ENCODE measurements at regions not wholly inside any gene's neighbourhood (a gene's known extent, or its start where the extent isn't known, plus 50 kb on each side); places are given as distances from the start of the nearest gene placed in this dataset.

DNA sequence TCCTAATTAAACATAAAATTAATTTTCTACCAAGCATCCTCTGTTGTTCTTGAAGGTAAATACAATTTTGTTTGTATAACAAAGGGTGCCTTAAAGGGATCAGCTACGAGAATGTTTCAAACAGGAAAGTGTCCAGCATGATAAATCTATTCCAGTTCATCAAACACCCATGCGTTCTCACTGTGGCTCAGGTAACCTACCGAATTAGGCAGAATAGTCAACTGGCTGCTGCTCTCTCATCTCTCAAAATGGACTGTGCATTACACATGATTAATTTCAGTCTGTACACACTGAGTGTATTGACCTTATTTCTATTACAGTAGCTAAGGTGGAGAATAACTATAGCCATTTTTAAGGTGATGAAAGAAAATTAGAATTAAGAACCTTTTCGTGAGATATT is 127.5 kb upstream of the RMST start:
- H3K27me3 Mint-ChIP-seq (ENCODE audit: low read depth, unreplicated experiment): no peaks in the 10 kb centered on the region
- no peaks in the 10 kb centered on the region for H4K20me1 ChIP-seq (ENCODE audit: insufficient read depth, low read length)
- no peak for FAIRE-seq
- H3K4me3 ChIP-seq (ENCODE audit: insufficient read depth, low read depth, low read length): no peak overlapping the region
- no peak overlapping the region for H3K27ac ChIP-seq (ENCODE audit: low read depth, low read length)
- H3K4me3 Mint-ChIP-seq (ENCODE audit: unreplicated experiment): no peak overlapping the region
- no peaks in the 10 kb centered on the region for H3K36me3 Mint-ChIP-seq (ENCODE audit: low read depth, unreplicated experiment)
- no peaks in the 10 kb centered on the region for H3K79me2 ChIP-seq (ENCODE audit: insufficient read depth, low read length)
- no peak overlapping the region for H2AFZ ChIP-seq (ENCODE audit: low read depth, low read length)
- H3K4me1 ChIP-seq (ENCODE audit: insufficient read depth, low read length): no peaks in the 10 kb centered on the region
- H3K27me3 ChIP-seq (ENCODE audit: insufficient read depth, low read length): no peaks in the 10 kb centered on the region
- no peaks in the 10 kb centered on the region for H3K4me1 Mint-ChIP-seq (ENCODE audit: low read depth, unreplicated experiment)
- H3K9ac ChIP-seq (ENCODE audit: low read length): no peak overlapping the region
- no peak for DNase-seq (ENCODE audit: low read depth)
- no peaks in the 10 kb centered on the region for H3K9me3 Mint-ChIP-seq (ENCODE audit: unreplicated experiment)
- H3K9me3 ChIP-seq (ENCODE audit: insufficient read depth, low read depth, low read length): no peaks in the 10 kb centered on the region
- H3K27ac Mint-ChIP-seq (ENCODE audit: unreplicated experiment): no peak overlapping the region
- no peaks in the 10 kb centered on the region for H3K36me3 ChIP-seq (ENCODE audit: insufficient read depth, low read length)
- H3K4me2 ChIP-seq (ENCODE audit: low read length): no peak overlapping the region
- TF ChIP-seq, protein P1, sequence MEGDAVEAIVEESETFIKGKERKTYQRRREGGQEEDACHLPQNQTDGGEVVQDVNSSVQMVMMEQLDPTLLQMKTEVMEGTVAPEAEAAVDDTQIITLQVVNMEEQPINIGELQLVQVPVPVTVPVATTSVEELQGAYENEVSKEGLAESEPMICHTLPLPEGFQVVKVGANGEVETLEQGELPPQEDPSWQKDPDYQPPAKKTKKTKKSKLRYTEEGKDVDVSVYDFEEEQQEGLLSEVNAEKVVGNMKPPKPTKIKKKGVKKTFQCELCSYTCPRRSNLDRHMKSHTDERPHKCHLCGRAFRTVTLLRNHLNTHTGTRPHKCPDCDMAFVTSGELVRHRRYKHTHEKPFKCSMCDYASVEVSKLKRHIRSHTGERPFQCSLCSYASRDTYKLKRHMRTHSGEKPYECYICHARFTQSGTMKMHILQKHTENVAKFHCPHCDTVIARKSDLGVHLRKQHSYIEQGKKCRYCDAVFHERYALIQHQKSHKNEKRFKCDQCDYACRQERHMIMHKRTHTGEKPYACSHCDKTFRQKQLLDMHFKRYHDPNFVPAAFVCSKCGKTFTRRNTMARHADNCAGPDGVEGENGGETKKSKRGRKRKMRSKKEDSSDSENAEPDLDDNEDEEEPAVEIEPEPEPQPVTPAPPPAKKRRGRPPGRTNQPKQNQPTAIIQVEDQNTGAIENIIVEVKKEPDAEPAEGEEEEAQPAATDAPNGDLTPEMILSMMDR (IDR thresholded peaks at IDR 0.05; ENCODE audit: insufficient read depth, low read depth, low read length): no peak
- TF ChIP-seq EZH2 (IDR thresholded peaks at IDR 0.05; ENCODE audit: insufficient read depth, low read length): no peak

DNA sequence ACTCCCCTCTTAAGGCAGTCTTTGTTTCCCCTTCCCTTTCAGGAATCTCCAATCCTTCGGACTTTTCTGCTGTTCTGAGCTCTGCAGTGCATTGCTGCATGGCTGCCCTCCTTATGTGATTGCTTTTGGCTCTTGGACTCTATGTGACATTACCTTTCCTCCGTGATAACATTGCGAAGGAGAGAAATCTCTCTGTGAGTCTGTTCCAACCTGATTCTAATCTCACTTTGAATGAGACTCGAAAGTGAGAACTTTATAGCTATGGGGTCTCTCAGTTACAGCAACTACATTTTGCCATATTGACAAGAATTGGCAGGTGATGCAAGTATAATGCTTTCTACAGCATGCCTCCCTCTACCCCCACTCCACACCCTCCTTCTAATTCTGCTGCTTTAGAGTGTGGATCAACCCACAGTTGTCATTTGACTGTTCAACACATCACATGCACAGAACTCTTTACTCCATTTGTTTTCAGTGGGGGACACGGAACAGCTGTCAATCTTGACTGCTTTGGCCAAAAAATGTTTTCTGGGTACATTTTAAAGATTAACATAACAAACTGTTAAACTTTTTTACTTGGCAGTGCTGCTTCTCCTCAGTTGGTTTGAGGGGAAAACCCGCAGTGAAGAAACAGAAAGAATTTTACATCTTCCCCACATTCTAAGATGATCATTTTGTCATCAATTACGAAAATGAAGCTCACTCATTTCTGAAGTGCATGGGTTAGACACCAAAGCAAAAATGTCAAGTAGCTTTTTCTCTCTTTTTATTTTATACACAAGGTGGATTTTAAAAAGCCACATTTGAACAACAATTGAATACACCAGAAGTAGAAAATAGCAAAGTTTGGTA is 125.5 kb upstream of the RMST start:
- no peaks in the 10 kb centered on the region for H3K79me2 ChIP-seq (ENCODE audit: insufficient read depth, low read length)
- H3K4me3 Mint-ChIP-seq (ENCODE audit: unreplicated experiment): no peak overlapping the region
- no peak overlapping the region for H3K4me3 ChIP-seq (ENCODE audit: insufficient read depth, low read depth, low read length)
- FAIRE-seq: no peak
- no peaks in the 10 kb centered on the region for H3K4me1 Mint-ChIP-seq (ENCODE audit: low read depth, unreplicated experiment)
- DNase-seq (ENCODE audit: low read depth): no peak
- no peak overlapping the region for H2AFZ ChIP-seq (ENCODE audit: low read depth, low read length)
- no peaks in the 10 kb centered on the region for H3K36me3 ChIP-seq (ENCODE audit: insufficient read depth, low read length)
- no peaks in the 10 kb centered on the region for H3K27me3 ChIP-seq (ENCODE audit: insufficient read depth, low read length)
- H3K9me3 Mint-ChIP-seq (ENCODE audit: unreplicated experiment): no peaks in the 10 kb centered on the region
- H3K27ac ChIP-seq (ENCODE audit: low read depth, low read length): no peak overlapping the region
- no peaks in the 10 kb centered on the region for H4K20me1 ChIP-seq (ENCODE audit: insufficient read depth, low read length)
- H3K9me3 ChIP-seq (ENCODE audit: insufficient read depth, low read depth, low read length): no peaks in the 10 kb centered on the region
- TF ChIP-seq, protein P1 (IDR thresholded peaks at IDR 0.05; ENCODE audit: insufficient read depth, low read depth, low read length): no peak
- no peak for TF ChIP-seq EZH2 (IDR thresholded peaks at IDR 0.05; ENCODE audit: insufficient read depth, low read length)
- no peaks in the 10 kb centered on the region for H3K4me1 ChIP-seq (ENCODE audit: insufficient read depth, low read length)
- no peak overlapping the region for H3K27ac Mint-ChIP-seq (ENCODE audit: unreplicated experiment)
- H3K4me2 ChIP-seq (ENCODE audit: low read length): no peak overlapping the region
- H3K27me3 Mint-ChIP-seq (ENCODE audit: low read depth, unreplicated experiment): no peaks in the 10 kb centered on the region
- no peaks in the 10 kb centered on the region for H3K36me3 Mint-ChIP-seq (ENCODE audit: low read depth, unreplicated experiment)
- no peak overlapping the region for H3K9ac ChIP-seq (ENCODE audit: low read length)

- FAIRE-seq (no peak), DNase-seq (ENCODE audit: low read depth) (no peak)
- H3K36me3 ChIP-seq (ENCODE audit: insufficient read depth, low read length): no peaks in the 10 kb centered on the region
- no peak overlapping the region for H3K27ac Mint-ChIP-seq (ENCODE audit: unreplicated experiment)
- H3K4me1 ChIP-seq (ENCODE audit: insufficient read depth, low read length): no peaks in the 10 kb centered on the region
- no peaks in the 10 kb centered on the region for H3K27me3 Mint-ChIP-seq (ENCODE audit: low read depth, unreplicated experiment)
- H3K4me3 Mint-ChIP-seq (ENCODE audit: unreplicated experiment): no peak overlapping the region
- H3K79me2 ChIP-seq (ENCODE audit: insufficient read depth, low read length): no peaks in the 10 kb centered on the region
- no peaks in the 10 kb centered on the region for H3K36me3 Mint-ChIP-seq (ENCODE audit: low read depth, unreplicated experiment)
- H4K20me1 ChIP-seq (ENCODE audit: insufficient read depth, low read length): no peaks in the 10 kb centered on the region
- H3K4me2 ChIP-seq (ENCODE audit: low read length): no peak overlapping the region
- H3K27me3 ChIP-seq (ENCODE audit: insufficient read depth, low read length): no peaks in the 10 kb centered on the region
- no peaks in the 10 kb centered on the region for H3K9me3 Mint-ChIP-seq (ENCODE audit: unreplicated experiment)
- no peaks in the 10 kb centered on the region for H3K9me3 ChIP-seq (ENCODE audit: insufficient read depth, low read depth, low read length)
- no peak overlapping the region for H3K9ac ChIP-seq (ENCODE audit: low read length)
- H2AFZ ChIP-seq (ENCODE audit: low read depth, low read length): no peak overlapping the region
- no peaks in the 10 kb centered on the region for H3K4me1 Mint-ChIP-seq (ENCODE audit: low read depth, unreplicated experiment)
- no peak overlapping the region for H3K4me3 ChIP-seq (ENCODE audit: insufficient read depth, low read depth, low read length)
- H3K27ac ChIP-seq (ENCODE audit: low read depth, low read length): no peak overlapping the region
- TF ChIP-seq, protein P1 (IDR thresholded peaks at IDR 0.05; ENCODE audit: insufficient read depth, low read depth, low read length): no peak
- TF ChIP-seq EZH2 (IDR thresholded peaks at IDR 0.05; ENCODE audit: insufficient read depth, low read length): no peak
Observed at GRCh38 chr12:97342130-97342529, 120.5 kb upstream of the RMST start.
